IPS-18a (cell line): ENCODE measurements at regions not wholly inside any gene's neighbourhood (a gene's known extent, or its start where the extent isn't known, plus 50 kb on each side); places are given as distances from the start of the nearest gene placed in this dataset.

Experiments
- H3K27ac ChIP-seq: one replicate; pipeline ENCODE4 v1.5.1; 2013; ENCODE audit warnings: low read length
- H3K27me3 ChIP-seq: one replicate; pipeline ENCODE4 v1.6.1; 2013; ENCODE audit warnings: mild to moderate bottlenecking, low read length; ENCODE audit not compliant: control insufficient read depth, insufficient read depth
- H3K36me3 ChIP-seq: one replicate; pipeline ENCODE4 v1.6.1; 2013; ENCODE audit warnings: low read depth, low read length; ENCODE audit not compliant: control insufficient read depth
- H3K4me1 ChIP-seq: one replicate; pipeline ENCODE4 v1.6.1; 2013; ENCODE audit warnings: low read depth, low read length; ENCODE audit not compliant: control insufficient read depth
- H3K4me3 ChIP-seq: one replicate; pipeline ENCODE4 v1.5.1; 2013; ENCODE audit warnings: low read length
- H3K9ac ChIP-seq: one replicate; pipeline ENCODE4 v1.6.1; 2013; ENCODE audit warnings: mild to moderate bottlenecking, low read length, moderate library complexity
- H3K9me3 ChIP-seq: one replicate; pipeline ENCODE4 v1.6.1; 2013; ENCODE audit warnings: low read depth, low read length; ENCODE audit not compliant: control insufficient read depth

DNA sequence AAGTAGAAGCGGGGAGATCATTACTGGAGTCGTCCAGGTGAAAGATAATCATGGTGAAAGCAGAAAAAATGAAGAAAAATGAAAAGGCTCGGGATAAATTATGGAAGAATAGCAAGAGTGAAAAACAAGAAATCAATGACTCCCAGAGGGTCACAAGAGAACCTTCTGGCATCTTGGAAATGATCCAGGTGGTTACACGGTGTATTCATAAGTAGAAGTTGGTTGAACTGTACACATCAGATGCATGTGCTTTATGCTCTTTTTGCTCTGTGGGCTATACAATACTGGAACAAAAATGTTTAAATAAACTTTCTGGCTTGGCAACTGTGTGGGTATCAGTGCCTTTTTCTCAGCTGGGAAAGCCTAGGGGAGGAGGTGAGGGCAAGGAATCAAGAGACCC is 348.9 kb downstream of the RND3 start:
- Histone ChIP-seq H3K27ac (no peak overlapping the region), H3K9me3 (no peaks in the 10 kb centered on the region), H3K4me3 (no peak overlapping the region), H3K36me3 (no peaks in the 10 kb centered on the region), H3K4me1 (peaks cover 1% of the 10 kb centered on the region), H3K27me3 (no peaks in the 10 kb centered on the region), H3K9ac (no peak overlapping the region)

DNA sequence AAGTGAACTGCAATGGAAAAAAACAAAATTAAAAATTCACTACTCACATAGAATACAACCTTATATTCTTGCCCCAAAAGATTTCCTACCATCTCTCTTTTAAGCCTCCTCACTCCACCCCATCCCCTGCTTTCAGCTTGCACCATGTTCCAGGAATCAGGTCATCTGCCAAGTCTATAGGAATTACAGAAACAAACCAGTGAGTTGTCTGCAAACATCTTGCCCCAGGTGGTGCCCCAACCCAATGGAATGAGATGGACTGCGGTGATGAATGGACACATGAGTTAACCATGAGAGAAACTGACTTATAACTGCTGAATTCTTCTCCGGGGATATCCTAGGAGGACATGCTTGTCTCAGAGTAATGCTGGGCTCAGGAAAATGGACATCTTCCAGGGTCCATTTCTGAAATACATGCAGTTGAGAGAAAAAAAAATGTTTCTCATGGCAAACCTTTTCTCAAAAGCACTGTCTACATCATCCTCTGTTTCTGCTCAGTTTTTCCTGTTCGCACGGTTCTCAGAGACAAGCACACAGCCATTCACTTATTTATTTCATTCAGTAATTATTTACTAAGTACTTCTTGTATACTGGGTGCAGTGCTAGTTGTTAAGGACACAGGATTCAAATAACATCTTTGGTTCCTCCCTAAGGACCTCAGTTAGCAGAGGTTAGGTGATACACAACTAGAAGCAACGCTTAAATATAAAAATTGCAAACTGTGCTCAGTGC is 350.0 kb downstream of the RND3 start:
- Histone ChIP-seq H3K9me3 (no peaks in the 10 kb centered on the region), H3K4me1 (peaks cover 3% of the 10 kb centered on the region), H3K4me3 (no peak overlapping the region), H3K27ac (no peak overlapping the region), H3K27me3 (no peaks in the 10 kb centered on the region), H3K9ac (no peak overlapping the region), H3K36me3 (no peaks in the 10 kb centered on the region)

DNA sequence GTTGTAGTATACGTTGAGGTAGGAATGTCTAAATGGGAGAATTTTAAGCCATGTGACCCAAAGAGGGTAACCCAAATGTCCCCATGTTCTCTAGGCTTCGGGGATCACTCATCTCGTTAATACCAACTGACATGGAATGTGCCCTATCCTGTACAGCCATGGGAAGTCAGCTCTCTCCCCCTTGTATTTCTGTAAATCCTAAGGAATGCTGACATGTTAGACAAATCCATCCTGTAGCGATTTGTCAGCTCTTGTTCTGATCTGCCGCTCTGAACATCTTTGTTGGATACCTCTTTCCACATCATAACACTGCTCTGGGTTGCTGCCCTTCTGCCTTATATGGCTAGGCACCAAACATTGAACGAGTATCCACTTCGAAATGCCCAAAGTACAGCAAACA is 350.6 kb downstream of the RND3 start:
- Histone ChIP-seq H3K9me3 (no peaks in the 10 kb centered on the region), H3K4me1 (peaks cover 3% of the 10 kb centered on the region), H3K27ac (no peak overlapping the region), H3K36me3 (no peaks in the 10 kb centered on the region), H3K4me3 (no peak overlapping the region), H3K9ac (no peak overlapping the region), H3K27me3 (no peaks in the 10 kb centered on the region)

DNA sequence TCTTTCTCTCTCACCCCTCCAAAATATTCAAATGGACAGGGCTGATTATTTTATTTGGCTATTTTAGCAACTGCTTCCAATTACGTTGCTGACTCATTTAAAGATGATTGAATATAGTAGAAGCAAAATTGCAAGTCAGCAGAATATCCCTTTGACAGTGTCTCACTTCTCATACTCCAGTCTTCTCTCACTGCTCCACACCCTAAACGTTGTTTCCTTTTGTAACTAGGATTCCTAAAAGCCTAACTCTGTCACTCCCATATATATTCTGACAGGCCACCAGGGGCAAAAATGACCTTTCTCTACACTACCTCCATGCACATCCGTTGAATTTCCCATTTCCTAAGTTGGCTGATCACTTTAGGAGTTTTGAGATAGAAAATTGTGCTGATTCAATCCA is 351.1 kb downstream of the RND3 start:
- H3K27me3 ChIP-seq = no peaks in the 10 kb centered on the region
- no peak overlapping the region for H3K27ac ChIP-seq
- H3K4me1 ChIP-seq = peaks cover 3% of the 10 kb centered on the region
- no peaks in the 10 kb centered on the region for H3K9me3 ChIP-seq
- H3K4me3 ChIP-seq = no peak overlapping the region
- no peaks in the 10 kb centered on the region for H3K36me3 ChIP-seq
- H3K9ac ChIP-seq = no peak overlapping the region

DNA sequence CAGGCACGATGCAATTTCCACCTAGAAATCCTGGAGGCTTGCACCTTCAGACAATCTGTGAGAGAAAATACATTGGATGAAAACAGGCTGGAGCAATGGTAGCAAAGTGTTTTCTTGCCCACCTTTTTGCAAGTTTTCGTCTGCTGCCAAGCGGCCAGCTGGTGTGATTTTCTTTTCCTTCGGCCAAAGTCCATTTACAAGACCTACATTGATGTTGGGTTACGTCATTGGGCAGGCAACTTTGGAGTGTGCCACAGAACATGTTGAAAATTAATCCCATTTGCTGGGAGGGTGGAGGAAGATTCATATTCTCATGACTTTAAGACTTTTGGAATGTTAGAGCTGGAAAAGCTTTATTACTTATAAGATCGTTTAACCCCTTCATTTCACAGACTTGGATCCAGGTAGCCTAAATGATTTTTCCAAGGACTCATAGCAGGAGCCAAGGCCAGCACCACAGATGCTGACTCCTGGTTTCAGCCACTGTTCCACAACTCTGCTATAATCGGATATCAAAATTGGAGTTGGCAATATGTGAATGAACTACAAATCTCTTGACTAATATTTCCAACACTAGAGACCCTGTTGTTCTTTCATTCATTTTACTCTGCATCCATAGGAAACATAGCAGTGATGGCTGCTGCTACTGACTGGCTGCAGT is 352.1 kb downstream of the RND3 start:
- H3K4me3 ChIP-seq = no peak overlapping the region
- H3K27me3 ChIP-seq = no peaks in the 10 kb centered on the region
- H3K27ac ChIP-seq = no peak overlapping the region
- no peaks in the 10 kb centered on the region for H3K36me3 ChIP-seq
- H3K9ac ChIP-seq = no peak overlapping the region
- H3K4me1 ChIP-seq = peaks cover 3% of the 10 kb centered on the region
- no peaks in the 10 kb centered on the region for H3K9me3 ChIP-seq

DNA sequence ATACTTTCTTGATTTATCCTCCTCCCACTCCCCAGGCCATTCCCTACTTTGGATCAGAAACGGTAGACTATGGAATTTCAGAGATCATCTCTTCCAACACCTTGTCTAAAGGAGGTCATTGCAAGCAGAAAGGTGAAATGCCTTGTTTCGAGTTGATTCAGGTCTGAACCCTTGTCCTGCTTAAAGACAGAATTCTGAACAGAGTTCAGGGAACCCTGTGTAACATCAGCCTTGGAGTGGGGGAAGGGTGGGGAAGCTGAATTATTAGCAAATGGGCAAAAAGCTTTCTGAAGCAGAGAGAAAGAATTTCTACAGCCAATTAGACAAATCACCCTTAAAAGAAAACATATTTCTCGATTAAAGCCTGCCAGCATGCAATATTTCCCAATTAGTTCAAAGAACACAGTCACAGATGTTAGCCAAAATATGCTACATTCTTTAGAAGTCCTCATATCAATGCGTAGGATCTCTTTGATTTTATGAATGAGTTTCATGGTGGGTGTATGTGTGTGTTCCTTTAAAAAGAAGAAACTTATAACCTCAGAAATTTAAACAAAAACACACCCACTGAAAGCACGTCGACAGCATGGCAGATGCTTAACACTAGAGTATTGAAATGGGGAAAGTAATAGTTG is 353.1 kb downstream of the RND3 start:
- no peaks in the 10 kb centered on the region for H3K27me3 ChIP-seq
- H3K27ac ChIP-seq = no peak overlapping the region
- H3K4me3 ChIP-seq = no peak overlapping the region

DNA sequence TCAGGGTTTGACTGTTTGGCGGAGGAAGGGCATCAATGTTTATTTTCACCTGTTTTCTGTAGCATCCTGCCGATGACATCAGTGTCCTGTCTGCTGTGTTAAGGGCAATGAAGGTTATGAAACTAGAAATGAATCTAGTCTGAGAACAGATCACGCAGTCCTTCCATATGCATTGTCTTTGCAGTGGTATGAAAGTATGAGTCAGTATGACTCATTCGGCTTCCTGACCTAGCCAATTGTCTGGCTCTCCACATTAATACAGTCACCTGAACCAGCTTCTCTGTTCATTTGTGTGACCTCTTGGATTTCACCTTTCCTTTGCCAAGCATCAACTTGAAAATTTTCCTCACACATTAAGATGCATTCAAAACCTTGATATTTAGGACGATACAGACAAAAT is 353.8 kb downstream of the RND3 start:
- no peaks in the 10 kb centered on the region for H3K9me3 ChIP-seq
- H3K9ac ChIP-seq = no peak overlapping the region
- no peaks in the 10 kb centered on the region for H3K36me3 ChIP-seq
- no peak overlapping the region for H3K4me3 ChIP-seq
- H3K27ac ChIP-seq = no peak overlapping the region
- no peaks in the 10 kb centered on the region for H3K27me3 ChIP-seq
- H3K4me1 ChIP-seq = peaks cover 3% of the 10 kb centered on the region

More for the DNA sequence above, 353.1 kb downstream of the RND3 start:
- no peaks in the 10 kb centered on the region for H3K9me3 ChIP-seq
- H3K4me1 ChIP-seq = peaks cover 3% of the 10 kb centered on the region
- H3K36me3 ChIP-seq = no peaks in the 10 kb centered on the region
- H3K9ac ChIP-seq = no peak overlapping the region

DNA sequence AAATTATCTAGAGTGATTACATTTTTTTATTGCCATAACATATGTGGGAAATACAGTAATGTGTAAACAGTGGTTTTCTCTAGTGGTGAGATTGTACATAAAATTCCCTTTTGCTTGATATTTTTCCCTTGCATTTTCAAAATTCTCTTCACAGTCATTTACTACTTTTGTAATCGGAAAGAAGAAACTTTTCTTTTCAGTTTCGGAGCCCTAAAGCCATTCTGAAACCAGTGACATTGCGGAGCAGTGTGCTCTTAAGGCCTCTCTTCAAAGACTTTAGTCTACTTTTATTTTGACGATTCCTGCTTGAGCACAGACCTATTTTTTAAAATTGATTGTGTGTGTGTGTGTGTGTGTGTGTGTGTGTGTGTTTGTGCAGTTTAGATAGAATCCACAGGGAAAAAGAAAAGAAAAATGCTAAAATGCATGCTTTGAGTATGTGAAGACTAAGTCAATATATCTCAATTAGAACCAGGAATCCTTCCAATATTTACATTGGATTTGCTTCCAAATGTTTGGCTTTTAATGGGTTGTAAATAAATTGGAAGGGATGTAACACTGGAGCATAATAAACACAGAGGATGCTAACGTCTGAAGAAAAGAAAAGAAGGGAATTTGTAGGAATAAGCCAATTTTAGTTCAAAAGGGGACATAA is 357.4 kb downstream of the RND3 start:
- H3K36me3 ChIP-seq = no peaks in the 10 kb centered on the region
- no peak overlapping the region for H3K9ac ChIP-seq
- H3K4me3 ChIP-seq = no peak overlapping the region
- H3K4me1 ChIP-seq = peaks cover 3% of the 10 kb centered on the region
- no peaks in the 10 kb centered on the region for H3K9me3 ChIP-seq
- H3K27me3 ChIP-seq = no peaks in the 10 kb centered on the region
- H3K27ac ChIP-seq = no peak overlapping the region

DNA sequence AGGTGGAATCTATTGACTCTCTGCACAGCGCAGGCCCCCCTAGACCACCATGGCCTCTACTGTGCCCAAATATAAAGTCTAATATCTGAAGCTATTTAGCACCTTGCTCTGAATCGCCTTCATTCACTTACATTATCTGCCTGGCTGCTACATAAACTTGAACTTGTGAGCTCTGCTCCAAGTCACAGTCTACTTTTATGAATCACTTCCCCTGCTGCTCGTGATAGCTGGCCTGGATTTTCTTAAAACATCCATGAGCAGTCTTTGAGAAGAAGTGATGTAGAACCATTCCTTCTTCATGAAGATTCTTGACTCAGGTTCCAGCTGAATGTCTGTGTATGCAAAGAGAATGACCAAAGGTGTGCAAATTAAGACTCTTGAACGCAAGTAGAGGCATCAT is 359.5 kb downstream of the RND3 start:
- H3K27me3 ChIP-seq = no peaks in the 10 kb centered on the region
- H3K9ac ChIP-seq = no peak overlapping the region
- H3K4me1 ChIP-seq = no peaks in the 10 kb centered on the region
- no peak overlapping the region for H3K4me3 ChIP-seq
- H3K9me3 ChIP-seq = no peaks in the 10 kb centered on the region
- no peak overlapping the region for H3K27ac ChIP-seq
- H3K36me3 ChIP-seq = no peaks in the 10 kb centered on the region

DNA sequence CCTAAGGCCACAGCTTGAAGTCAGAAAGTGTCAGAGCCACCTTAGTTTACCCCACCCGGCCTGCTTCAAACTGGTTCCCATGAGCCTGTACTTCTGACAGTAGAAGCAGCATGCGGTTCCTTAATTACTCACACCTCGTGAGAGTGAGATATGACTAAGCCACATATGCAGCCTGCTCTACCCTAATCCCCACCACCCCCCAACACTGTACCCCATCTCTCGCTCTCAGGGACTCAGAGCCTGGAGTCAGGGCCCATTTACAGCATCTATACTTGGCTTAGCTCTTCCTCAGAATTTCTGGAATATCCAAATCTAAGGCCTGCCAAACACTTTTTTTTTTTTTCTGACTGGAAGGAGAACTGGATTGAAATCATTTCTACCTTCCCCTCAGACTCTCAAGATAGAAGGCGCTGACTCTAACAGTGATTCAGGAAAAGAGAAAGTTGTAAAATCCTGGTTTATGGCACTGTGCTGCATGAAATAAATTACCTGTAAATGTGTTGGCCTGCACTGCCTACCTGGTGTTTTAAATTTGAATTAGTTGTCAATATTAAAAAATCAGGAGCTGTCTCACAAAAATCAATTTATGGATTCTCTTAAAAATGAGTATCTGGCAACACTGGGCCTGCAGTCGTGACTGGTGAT is 360.0 kb downstream of the RND3 start:
- Histone ChIP-seq H3K9ac (no peak overlapping the region), H3K9me3 (no peaks in the 10 kb centered on the region), H3K27ac (no peak overlapping the region), H3K4me1 (no peaks in the 10 kb centered on the region), H3K27me3 (no peaks in the 10 kb centered on the region), H3K4me3 (no peak overlapping the region), H3K36me3 (no peaks in the 10 kb centered on the region)

DNA sequence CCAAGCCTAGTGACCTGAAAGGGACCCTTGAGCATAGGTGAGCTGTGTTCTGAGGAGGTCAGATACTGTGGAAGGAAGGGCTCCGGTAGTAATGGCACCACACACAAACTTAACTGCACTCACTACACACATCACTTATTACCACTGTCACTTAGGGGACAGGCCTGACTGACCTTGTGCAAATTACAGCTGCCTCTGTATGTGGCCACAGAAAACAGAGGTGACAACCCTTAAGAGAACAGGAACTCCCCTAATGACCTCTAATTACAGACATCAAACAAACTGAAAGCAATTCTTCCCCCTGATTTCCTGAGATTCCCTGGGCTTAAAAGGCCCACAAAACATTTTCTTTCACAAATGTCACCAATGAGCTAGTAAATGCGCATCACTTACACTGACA is 360.6 kb downstream of the RND3 start:
- H3K36me3 ChIP-seq = no peaks in the 10 kb centered on the region
- H3K4me1 ChIP-seq = no peaks in the 10 kb centered on the region
- H3K9ac ChIP-seq = no peak overlapping the region
- no peak overlapping the region for H3K27ac ChIP-seq
- no peaks in the 10 kb centered on the region for H3K27me3 ChIP-seq
- no peaks in the 10 kb centered on the region for H3K9me3 ChIP-seq
- no peak overlapping the region for H3K4me3 ChIP-seq
